Stimulated activated CD4-positive, alpha-beta T cell treated with anti-CD3 and anti-CD28 coated beads, Interleukin-15, amount 100 ng/mL, for 1 hour (primary cell): ENCODE measurements at regions not wholly inside any gene's neighbourhood (a gene's known extent, or its start where the extent isn't known, plus 50 kb on each side); places are given as distances from the start of the nearest gene placed in this dataset.

Experiments used
- DNase-seq, 2 donors: peaks; one replicate each; pipeline ENCODE4 v3.0.0-alpha.2; 2020; ENCODE audit warnings: low read depth in 1 of 2, low spot score in 1 of 2

DNA sequence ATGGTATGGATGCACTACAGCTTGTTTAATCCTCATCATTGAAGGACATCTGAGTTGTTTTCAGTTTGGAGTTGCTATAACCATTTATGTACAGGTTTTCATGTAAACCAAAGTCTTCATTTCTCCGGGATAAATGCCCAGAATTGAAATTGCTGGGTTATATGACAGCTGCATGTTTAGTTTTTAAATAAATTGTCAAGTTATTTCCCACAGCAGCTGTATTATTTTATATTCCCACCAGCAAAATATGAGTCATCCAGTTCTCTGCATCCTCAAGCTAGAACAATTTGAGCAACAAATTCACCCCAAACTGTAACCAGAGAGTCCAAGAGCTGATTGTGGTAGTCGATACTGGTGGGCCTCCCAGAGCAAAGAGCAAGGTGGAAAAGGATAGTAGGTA, 125.6 kb upstream of the PRNP start:
- DNase-seq, result no peak

GRCh38 chr20:4559906-4560305, 126.3 kb upstream of the PRNP start:
- no peak for DNase-seq

GRCh38 chr20:4559106-4559505, 127.2 kb upstream of the PRNP start:
- DNase-seq, result no peak

GRCh38 chr20:4556781-4557180, 129.5 kb upstream of the PRNP start:
- DNase-seq, result no peak

- no peak for DNase-seq
Observed at GRCh38 chr20:4555188-4555890, 130.9 kb upstream of the PRNP start.

DNA sequence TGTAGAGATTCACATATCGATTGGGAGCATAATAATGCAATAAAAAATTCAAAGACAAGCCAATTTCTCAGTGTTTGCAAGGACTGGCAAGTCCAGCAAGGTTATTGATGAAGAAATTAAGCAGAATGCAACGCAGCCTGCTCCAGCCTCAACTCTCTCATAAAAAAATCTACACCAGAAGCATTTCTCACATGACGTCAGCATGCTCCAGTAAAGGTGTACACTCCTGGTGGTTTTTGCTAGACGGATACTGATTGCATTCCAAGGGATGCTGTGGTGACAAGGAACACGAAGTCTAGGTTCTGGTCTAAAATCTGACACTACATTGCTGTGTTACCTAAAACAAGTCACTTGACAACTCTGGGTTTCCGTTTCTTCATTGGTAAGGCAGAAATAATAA, 131.9 kb upstream of the PRNP start:
- DNase-seq, result no peak

DNA sequence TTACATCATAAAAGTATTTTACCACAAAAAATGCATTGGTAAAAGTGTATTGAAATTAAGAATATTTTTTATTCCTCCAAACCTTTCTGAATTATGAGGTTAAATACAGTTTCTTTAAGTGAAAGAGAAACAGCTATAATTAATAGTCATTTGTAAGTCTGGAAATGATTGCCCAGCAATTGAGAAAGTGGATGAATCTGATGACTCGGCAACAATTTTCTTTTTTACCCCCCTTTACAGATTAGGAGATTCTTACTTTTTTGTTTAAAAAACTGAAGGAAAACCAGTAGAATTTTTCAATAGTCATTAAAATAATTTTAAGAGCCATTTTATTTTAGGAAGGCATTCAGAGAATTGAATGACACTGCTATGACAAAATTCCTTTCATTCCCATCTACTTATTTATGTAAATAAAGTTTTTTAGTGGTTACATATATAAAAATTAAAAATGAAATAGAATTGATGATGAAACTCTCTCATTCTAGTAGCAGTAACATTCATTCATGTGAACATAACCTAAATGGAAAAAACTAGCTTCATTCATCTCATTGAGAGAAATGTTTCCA, 134.1 kb upstream of the PRNP start:
- no peak for DNase-seq

GRCh38 chr20:4550740-4551139, 135.5 kb upstream of the PRNP start:
- no peak for DNase-seq

- DNase-seq, result no peak
Observed at GRCh38 chr20:4549711-4550259, 136.5 kb upstream of the PRNP start.

DNA sequence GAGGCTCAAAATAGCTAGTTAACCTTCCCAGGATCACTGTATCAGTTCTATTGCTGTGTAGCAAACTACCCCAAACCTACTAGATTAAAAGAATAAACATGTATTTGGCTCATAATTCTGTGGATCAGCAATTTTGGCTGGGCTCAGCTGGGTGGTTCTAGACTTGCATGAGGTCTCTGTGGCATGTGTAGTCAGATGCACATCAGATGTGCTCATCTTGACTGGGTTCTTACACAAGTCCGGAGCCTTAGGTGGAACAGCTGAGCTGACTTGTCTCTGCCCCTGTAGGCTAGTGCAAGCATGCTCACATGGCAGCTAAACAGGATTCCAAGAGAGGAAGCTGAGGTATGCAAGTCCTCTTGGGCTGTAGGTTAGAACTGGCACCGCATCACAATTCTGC, 137.7 kb upstream of the PRNP start:
- DNase-seq, result no peak

DNA sequence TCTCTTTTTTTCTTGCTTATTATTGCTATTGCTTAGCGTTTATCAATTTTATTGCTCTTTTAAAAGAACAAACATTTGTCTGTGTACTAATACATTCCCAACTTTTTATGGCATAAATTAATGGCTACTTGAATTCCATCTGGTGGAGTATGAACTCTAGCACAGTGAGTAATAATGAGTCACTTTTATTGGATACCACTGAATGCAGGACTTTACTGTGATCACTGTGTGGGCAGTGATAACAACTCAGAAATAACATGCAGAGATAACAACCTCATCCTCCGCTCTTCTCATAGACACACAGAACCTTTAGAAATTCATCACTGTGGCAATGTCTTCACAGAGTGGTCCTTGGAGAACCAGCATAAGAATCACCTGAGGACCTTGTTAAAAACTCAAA, 139.5 kb upstream of the PRNP start:
- DNase-seq, result no peak

DNA sequence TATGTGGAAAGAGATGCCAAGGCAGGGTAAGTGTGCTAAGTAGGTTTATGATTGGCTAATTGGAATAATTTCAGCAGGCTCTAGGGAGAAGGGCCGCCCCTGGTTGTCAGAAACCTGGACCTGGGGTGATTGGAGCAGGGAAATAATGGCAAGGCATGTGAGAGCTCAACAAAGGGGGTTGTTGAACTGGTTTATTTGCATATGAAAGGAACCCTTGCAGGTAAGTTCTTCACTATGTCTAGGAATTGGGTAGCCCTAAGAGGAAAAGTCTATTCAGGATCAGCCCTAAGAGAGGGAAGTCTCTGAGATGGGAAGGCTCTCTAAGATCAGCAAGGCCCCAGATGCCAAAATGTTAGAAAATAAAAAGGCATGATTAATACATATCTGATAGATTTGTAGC, 139.9 kb upstream of the PRNP start:
- DNase-seq, result no peak

DNA sequence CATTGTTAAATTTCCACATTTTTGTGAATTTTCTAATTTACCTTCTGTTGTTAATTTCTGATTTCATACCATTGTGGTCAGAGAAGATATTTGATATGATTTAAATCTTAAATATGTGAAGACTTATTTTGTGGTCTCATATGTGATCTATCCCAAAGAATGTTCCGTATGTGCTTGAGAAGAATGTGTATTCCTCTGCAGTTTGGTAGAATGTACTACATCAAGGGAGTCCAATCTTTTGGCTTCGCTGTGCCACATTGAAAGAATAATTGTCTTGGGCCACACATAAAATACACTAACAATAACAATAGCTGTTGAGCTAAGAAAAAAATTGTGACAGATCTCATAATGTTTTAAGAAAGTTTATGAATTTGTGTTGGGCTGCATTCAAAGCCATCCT, 140.7 kb upstream of the PRNP start:
- no peak for DNase-seq

- DNase-seq, result no peak
Observed at GRCh38 chr20:4544765-4545164, 141.5 kb upstream of the PRNP start.

- no peak for DNase-seq
Observed at GRCh38 chr20:4542270-4542669, 144.0 kb upstream of the PRNP start.

DNA sequence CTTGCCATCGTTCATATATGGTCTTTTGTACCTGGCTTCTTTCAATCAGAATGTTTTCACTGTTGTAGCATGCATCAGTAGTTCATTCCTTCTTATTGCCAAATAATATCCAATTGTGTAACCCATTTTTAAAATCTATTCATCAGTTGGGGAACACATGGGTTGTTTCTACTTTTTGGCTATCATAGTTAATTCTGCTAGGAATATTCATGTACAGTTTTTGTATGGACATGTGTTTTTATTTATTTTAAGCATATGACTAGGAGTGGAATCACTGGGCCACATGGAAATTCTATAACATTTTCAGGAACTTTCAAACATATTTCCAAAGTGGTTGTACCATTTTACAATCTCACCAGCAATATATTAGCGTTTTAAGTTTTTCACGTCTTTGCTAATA, 151.9 kb upstream of the PRNP start:
- no peak for DNase-seq

GRCh38 chr20:4533368-4534133, 152.7 kb upstream of the PRNP start:
- DNase-seq, result no peak

DNA sequence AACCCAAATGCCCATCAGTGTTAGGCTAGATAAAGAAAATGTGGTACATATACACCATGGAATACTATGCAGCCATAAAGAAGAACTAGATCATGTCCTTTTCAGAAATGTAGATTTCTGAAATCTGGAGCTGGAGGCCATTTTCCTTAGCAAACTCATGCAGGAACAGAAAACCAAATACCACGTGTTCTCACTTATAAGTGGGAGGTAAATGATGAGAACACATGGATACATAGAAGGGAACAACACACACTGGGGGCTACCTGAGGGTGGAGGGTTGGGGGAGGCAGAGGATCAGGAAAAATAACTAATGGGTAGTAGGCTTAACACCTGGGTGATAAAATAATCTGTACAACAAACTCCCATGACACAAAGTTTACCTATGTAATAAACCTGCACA, 153.5 kb upstream of the PRNP start:
- DNase-seq, result no peak

GRCh38 chr20:4524792-4525191, 161.5 kb upstream of the PRNP start:
- no peak for DNase-seq

DNA sequence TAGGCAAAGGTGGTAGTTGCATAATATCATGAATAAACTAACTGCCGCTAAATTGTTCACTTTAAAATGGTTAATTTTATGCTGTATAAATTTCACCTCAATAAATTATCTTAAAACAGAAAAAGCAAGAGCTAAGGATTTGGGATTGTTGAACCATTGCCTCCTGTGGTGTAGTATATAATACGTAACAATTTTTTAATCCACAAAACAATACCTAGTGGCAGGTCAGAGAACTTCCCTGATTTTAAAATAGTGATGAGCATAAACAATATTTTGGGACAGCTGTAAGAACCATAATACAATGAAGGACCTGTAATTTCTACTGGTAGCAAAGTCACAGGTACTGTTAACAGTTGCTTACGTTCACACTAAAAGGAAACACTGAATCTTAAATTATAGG, 161.9 kb upstream of the PRNP start:
- no peak for DNase-seq

GRCh38 chr20:4522310-4522709, 163.9 kb upstream of the PRNP start:
- no peak for DNase-seq
